PC-3 (cell line): ENCODE measurements at regions not wholly inside any gene's neighbourhood (a gene's known extent, or its start where the extent isn't known, plus 50 kb on each side); places are given as distances from the start of the nearest gene placed in this dataset.

Source experiments
- ATAC-seq: fragments of 200-7000 bp; cut with Tn5 transposase; 2 replicates; pipeline ENCODE4 v1.9.1; 2020; ENCODE audit warnings: mild to moderate bottlenecking, moderate library complexity
- BruUV-seq: library from RNA; stranded (reverse); fragments of 400-500 nt; replicated peaks from 2 replicates; lab custom pipeline; 2021; lab: Mats Ljungman, UMichigan
- CTCF ChIA-PET: fragments of 300-600 bp; sonication (Branson Sonifier 250); formaldehyde crosslinking; loops from one replicate; lab custom pipeline; 2022; ENCODE audit warnings: antibody characterized with exemption; lab: Charles Lee
- POLR2A ChIA-PET: fragments of 300-600 bp; sonication (Branson Sonifier 250); formaldehyde crosslinking; loops from one replicate; lab custom pipeline; 2022; ENCODE audit warnings: antibody characterized with exemption; ENCODE audit not compliant: unreplicated experiment; lab: Charles Lee
- DNase-seq: peaks from one replicate; pipeline ENCODE4 v3.0.0-alpha.2; 2015
- H2AFZ ChIP-seq: fragments of 300-600 bp; sonication (generic); 2 replicates; pipeline ENCODE4 v1.6.0; 2016; ENCODE audit warnings: antibody characterized with exemption, low read length
- H3F3A ChIP-seq: fragments of 300-600 bp; sonication (generic); one replicate; pipeline ENCODE4 v1.6.0; 2017; ENCODE audit warnings: antibody characterized with exemption, low read length, control low read depth, mild to moderate bottlenecking; ENCODE audit not compliant: unreplicated experiment
- H3K27ac ChIP-seq: fragments of 300-600 bp; sonication (generic); 2 replicates; pipeline ENCODE4 v1.5.1; 2016; ENCODE audit warnings: mild to moderate bottlenecking, low read length
- H3K27me3 ChIP-seq: fragments of 300-600 bp; sonication (generic); 2 replicates; pipeline ENCODE4 v1.6.1; 2016; ENCODE audit warnings: low read length, mixed read lengths
- H3K36me3 ChIP-seq: fragments of 300-600 bp; sonication (generic); 2 replicates; pipeline ENCODE4 v1.6.1; 2016; ENCODE audit warnings: low read depth, mixed run types, low read length, mixed read lengths
- H3K4me1 ChIP-seq: fragments of 300-600 bp; sonication (generic); 2 replicates; pipeline ENCODE4 v1.5.1; 2016; ENCODE audit warnings: low read length; ENCODE audit not compliant: insufficient read depth
- H3K4me2 ChIP-seq: fragments of 300-600 bp; sonication (generic); 2 replicates; pipeline ENCODE4 v1.6.0; 2016; ENCODE audit warnings: low read length
- H3K4me3 ChIP-seq: fragments of 300-600 bp; sonication (generic); 2 replicates; pipeline ENCODE4 v1.5.1; 2016; ENCODE audit warnings: mild to moderate bottlenecking, low read length, mixed read lengths
- H3K79me2 ChIP-seq: fragments of 300-600 bp; sonication (generic); 2 replicates; pipeline ENCODE4 v1.6.1; 2017; ENCODE audit warnings: low read length, mixed read lengths
- H3K9ac ChIP-seq: fragments of 300-600 bp; sonication (generic); 2 replicates; pipeline ENCODE4 v1.6.0; 2016; ENCODE audit warnings: mild to moderate bottlenecking, low read length
- H3K9me2 ChIP-seq: fragments of 300-600 bp; sonication (generic); replicated peaks from 2 replicates; pipeline ENCODE4 v1.6.1; 2016; ENCODE audit warnings: mixed run types, low read length, mixed read lengths
- H3K9me3 ChIP-seq: fragments of 300-600 bp; sonication (generic); 2 replicates; pipeline ENCODE4 v1.6.1; 2016; ENCODE audit warnings: low read length, mixed read lengths
- H4K20me1 ChIP-seq: fragments of 300-600 bp; sonication (generic); 2 replicates; pipeline ENCODE4 v1.6.1; 2016; ENCODE audit warnings: low read length, mixed read lengths
- CTCF ChIP-seq: fragments of 300-600 bp; sonication (generic); conservative IDR thresholded peaks from 2 replicates; pipeline ENCODE4 v1.5.1; 2017; ENCODE audit warnings: antibody characterized with exemption, low read depth, mild to moderate bottlenecking, low read length
- EZH2 ChIP-seq: fragments of 300-600 bp; sonication (generic); IDR thresholded peaks from one replicate; pipeline ENCODE4 v1.6.1; 2017; ENCODE audit warnings: antibody characterized with exemption, mild to moderate bottlenecking, low read length; ENCODE audit not compliant: unreplicated experiment
- EZH2phosphoT487 ChIP-seq: fragments of 300-600 bp; sonication (generic); IDR thresholded peaks from 2 replicates; pipeline ENCODE4 v1.6.1; 2018; ENCODE audit warnings: mild to moderate bottlenecking, antibody characterized with exemption, low read length, borderline replicate concordance
- intact Hi-C: fragments of 100-400 bp; cut with micrococcal nuclease; formaldehyde crosslinking; loops from 2 replicates; pipeline ENCODE4 v1.9.0; 2023

GRCh38 chr14:38431156-38431555 lies 175.3 kb upstream of the CLEC14A start:
- ATAC-seq (no peak), DNase-seq (no peak)
- Histone ChIP-seq H3K9me2 (no peaks in the 10 kb centered on the region), H3K36me3 (no peaks in the 10 kb centered on the region), H3K27me3 (no peaks in the 10 kb centered on the region), H4K20me1 (no peaks in the 10 kb centered on the region), H3K4me1 (no peaks in the 10 kb centered on the region), H3K9ac (no peak overlapping the region), H3K9me3 (no peaks in the 10 kb centered on the region), H3K4me2 (no peak overlapping the region), H3K4me3 (no peak overlapping the region), H3F3A (no peaks in the 10 kb centered on the region), H3K79me2 (no peaks in the 10 kb centered on the region), H2AFZ (no peak overlapping the region), H3K27ac (no peak overlapping the region)
- BruUV-seq: no TSS peak
- TF ChIP-seq EZH2phosphoT487: no peak
- TF ChIP-seq EZH2: no peak
- TF ChIP-seq CTCF: no peak
- intact Hi-C loops: no loop called here
- POLR2A ChIA-PET: no interaction called here
- CTCF ChIA-PET: no interaction called here

- CTCF ChIA-PET: no interaction called here
- no peak for ATAC-seq
- no TSS peak for BruUV-seq
Observed at GRCh38 chr14:38430522-38430921, 174.6 kb upstream of the CLEC14A start.

More at GRCh38 chr14:38430522-38430921, 174.6 kb upstream of the CLEC14A start:
- H3K9me3 ChIP-seq: no peaks in the 10 kb centered on the region
- H3K36me3 ChIP-seq: no peaks in the 10 kb centered on the region
- no peaks in the 10 kb centered on the region for H3K9me2 ChIP-seq
- H3K4me2 ChIP-seq: no peak overlapping the region
- H3K4me1 ChIP-seq: no peaks in the 10 kb centered on the region
- H2AFZ ChIP-seq: no peak overlapping the region
- no peak overlapping the region for H3K4me3 ChIP-seq
- no peaks in the 10 kb centered on the region for H3K27me3 ChIP-seq
- no peaks in the 10 kb centered on the region for H3F3A ChIP-seq
- no peaks in the 10 kb centered on the region for H3K79me2 ChIP-seq
- intact Hi-C loops: no loop called here
- H3K27ac ChIP-seq: no peak overlapping the region
- POLR2A ChIA-PET: no interaction called here
- TF ChIP-seq CTCF (no peak), EZH2 (no peak), EZH2phosphoT487 (no peak)
- no peaks in the 10 kb centered on the region for H4K20me1 ChIP-seq
- no peak overlapping the region for H3K9ac ChIP-seq
- no peak for DNase-seq
